Stimulated activated CD8-positive, alpha-beta memory T cell treated with anti-CD3 and anti-CD28 coated beads, Interleukin-7, amount 100 ng/mL, for 1 hour (primary cell): ENCODE measurements at regions not wholly inside any gene's neighbourhood (a gene's known extent, or its start where the extent isn't known, plus 50 kb on each side); places are given as distances from the start of the nearest gene placed in this dataset.
"Not testable (repeated sequence)": the region's sequence is repeated elsewhere in the genome, so short reads cannot be mapped to it uniquely, and the experiment has no call there.

Experiments
- DNase-seq, 2 donors: peaks; one replicate each; pipeline ENCODE4 v3.0.0-alpha.2; 2020; ENCODE audit warnings: low read depth in 2 of 2

- DNase-seq: not testable (repeated sequence)
These were observed 128.7 kb upstream of the TSC22D1 start for GRCh38 chr13:44704811-44705210.

GRCh38 chr13:44703371-44703770 is 127.2 kb upstream of the TSC22D1 start:
- no peak for DNase-seq

GRCh38 chr13:44698066-44698465 is 121.9 kb upstream of the TSC22D1 start:
- DNase-seq: no peak

GRCh38 chr13:44697058-44697457 is 120.9 kb upstream of the TSC22D1 start:
- no peak for DNase-seq

GRCh38 chr13:44695520-44695919 is 119.4 kb upstream of the TSC22D1 start:
- DNase-seq: no peak

- no peak for DNase-seq
These were observed 118.7 kb upstream of the TSC22D1 start for GRCh38 chr13:44694842-44695241.

- DNase-seq: no peak
These were observed 118.2 kb upstream of the TSC22D1 start for GRCh38 chr13:44694291-44694690.

DNA sequence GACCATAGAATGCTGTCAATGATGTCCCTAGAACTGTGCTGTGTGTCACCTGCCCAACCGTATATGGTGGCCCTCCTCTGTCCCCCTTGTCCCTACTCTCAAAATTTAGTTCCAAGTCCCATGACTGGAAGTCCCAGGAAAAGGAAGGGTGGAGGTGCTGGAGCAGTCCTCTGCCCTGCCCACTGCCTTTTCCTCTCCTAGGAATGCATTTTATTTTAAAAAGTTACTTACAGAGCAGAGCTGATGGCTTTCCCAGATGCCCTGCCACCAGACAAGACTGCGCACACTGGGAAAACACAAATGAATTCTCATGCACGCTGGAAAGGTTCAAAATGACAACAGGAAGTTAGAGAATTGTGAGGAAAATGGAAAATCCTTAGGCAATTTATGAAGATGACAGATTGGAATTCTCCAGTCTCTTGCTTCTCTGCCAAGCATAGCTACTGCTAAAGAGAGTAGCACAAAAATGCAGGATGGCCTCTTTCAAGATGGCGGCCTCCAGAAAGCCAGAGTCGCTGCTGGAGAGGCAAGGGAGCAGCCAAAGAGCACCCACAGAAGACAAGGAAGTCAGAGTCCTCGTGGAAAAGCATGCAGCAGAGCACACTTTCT is 117.1 kb upstream of the TSC22D1 start:
- no peak for DNase-seq

DNA sequence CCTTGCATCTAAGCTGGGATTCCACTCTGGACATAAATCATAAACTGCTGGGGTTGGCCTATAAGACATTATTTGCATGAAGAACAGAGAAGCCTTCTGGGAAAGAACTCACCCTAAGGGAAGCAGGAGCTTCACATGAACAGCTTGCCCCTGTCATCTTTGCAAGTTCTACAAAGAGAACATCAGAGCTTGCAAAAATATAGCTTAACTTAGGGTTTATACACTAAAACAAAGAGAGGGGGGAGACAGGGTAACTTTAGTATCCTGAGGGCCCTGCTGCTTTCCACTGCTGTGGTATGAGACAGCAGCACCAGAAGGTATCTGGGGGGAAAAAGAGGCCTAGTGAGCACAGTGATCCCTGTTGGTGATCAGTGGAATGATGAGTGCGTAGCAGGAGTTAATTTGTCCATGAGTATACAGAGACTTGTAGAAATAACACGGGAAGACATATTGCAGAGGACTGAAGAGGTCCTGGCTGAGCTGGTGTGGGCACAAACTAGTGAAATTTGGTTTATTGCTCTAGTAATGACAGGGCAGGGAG is 116.1 kb upstream of the TSC22D1 start:
- DNase-seq: no peak

GRCh38 chr13:44690376-44690775 is 114.2 kb upstream of the TSC22D1 start:
- no peak for DNase-seq

DNA sequence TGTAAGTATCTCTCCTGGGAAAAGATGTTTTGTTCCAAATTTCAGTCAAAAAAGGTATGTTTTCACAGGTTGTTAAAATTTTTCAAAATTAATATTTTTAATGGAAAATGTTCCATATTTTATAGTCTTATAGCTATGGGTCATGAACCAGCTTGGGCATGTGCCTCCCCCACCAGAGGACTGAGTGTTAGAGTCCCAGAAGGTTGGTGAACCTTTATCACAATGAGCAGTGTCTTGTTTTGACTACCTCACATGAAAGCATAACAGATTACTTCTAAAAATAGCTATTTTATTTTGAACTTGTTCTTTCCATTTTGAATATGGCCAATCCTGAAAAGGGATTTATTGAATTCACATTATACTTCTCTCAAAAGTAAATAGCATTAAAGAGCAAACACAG is 112.5 kb upstream of the TSC22D1 start:
- DNase-seq: no peak

- no peak for DNase-seq
These were observed 110.4 kb upstream of the TSC22D1 start for GRCh38 chr13:44686531-44686934.

GRCh38 chr13:44685641-44686040 is 109.5 kb upstream of the TSC22D1 start:
- DNase-seq: no peak

GRCh38 chr13:44682416-44682815 is 106.3 kb upstream of the TSC22D1 start:
- DNase-seq: not testable (repeated sequence)

GRCh38 chr13:44680746-44681355 is 104.7 kb upstream of the TSC22D1 start:
- DNase-seq: no peak

DNA sequence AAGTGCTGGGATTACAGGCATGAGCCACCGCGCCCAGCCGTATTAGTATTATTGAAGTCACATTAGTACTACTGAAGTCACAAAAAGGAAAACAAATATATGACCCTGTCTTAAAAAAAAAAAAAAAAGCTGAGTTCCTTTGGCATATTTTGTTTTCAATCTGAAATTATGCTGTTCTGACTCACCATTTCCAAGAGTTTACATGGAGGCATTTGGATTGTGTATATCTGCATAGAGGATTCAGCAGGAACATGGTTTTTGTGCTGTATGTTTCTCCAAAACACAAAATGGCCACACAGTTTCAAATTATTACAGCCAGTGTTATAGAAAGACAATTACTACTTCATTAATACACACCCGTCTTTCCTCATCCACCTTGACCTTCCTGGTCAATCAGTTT is 103.5 kb upstream of the TSC22D1 start:
- DNase-seq: no peak

- DNase-seq: no peak
These were observed 102.1 kb upstream of the TSC22D1 start for GRCh38 chr13:44678197-44678596.

DNA sequence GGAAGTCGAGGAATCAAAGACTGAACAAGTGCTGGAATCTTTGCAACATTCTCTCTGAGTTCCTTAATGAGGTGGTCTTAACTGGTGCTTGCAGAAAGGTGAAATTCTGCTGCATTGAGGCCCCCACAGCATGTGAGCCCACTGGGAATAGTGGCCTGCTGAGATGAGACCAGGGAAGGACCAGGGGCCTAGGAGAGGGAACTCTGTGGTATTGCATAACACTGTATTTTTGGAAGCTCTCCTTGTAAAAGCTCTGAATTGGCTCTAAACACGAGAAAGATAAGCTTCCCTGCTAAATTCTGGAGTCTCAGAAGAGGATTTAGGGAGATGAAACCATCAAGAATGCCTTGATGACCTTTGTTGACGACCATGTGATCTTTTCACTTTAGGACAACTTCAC is 100.4 kb upstream of the TSC22D1 start:
- no peak for DNase-seq

GRCh38 chr13:44669534-44669933 is 93.4 kb upstream of the TSC22D1 start:
- DNase-seq: no peak

- no peak for DNase-seq
These were observed 92.6 kb upstream of the TSC22D1 start for GRCh38 chr13:44668688-44669087.

DNA sequence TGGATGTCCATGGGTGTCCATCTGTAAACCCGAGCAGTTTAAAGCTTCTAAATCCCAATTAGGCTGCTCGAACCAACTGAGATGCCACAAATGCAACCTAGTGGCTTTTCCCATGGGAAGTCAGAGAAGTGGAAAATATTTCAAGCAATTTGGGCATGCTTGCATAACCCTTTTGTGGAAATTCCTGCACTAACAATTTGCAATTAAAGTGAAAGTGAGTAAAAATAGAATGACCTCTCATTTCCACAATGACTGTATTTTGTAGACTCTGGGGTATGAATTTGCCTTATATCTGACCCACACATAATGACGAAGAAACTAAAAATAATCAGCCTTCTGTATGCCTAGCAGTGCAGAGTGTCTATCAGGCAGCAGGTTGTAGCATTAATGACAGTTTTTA is 91.8 kb upstream of the TSC22D1 start:
- DNase-seq: no peak

GRCh38 chr13:44666538-44666937 is 90.4 kb upstream of the TSC22D1 start:
- DNase-seq: not testable (repeated sequence)

GRCh38 chr13:44664308-44664707 is 88.2 kb upstream of the TSC22D1 start:
- DNase-seq: no peak

DNA sequence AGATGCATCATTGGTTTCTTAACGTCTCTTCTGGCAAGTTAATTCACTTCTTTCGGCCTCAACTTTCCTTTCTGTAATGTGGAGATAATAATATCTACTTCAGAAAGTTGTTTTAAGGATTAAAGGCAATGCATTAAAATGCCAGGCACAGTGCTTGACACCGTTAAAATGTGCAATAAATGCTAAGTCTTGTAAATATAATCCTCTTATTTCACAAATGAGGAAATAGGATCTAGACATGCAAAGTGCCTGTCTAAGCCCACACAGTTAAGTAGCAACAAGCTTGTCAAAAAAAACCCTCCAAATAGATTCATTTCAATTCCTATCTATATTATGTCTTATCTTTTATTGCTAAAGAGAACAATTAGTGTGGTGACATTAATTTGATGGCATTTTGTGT is 86.4 kb upstream of the TSC22D1 start:
- no peak for DNase-seq
